Esophagus squamous epithelium (tissue), 5 donors: ENCODE measurements at regions not wholly inside any gene's neighbourhood (a gene's known extent, or its start where the extent isn't known, plus 50 kb on each side); places are given as distances from the start of the nearest gene placed in this dataset.

Experiments
- DNase-seq: peaks from one replicate; lab custom pipeline; 2025; lab: John Stamatoyannopoulos, UW
- H3K27ac ChIP-seq, 4 donors: fragments of 200-600 bp; sonication (generic); one replicate each; pipeline ENCODE4 v1.5.1; 2016 to 2019; ENCODE audit warnings: mild to moderate bottlenecking in 1 of 4
- H3K27me3 ChIP-seq, 4 donors: fragments of 200-600 bp; sonication (generic); 1 replicate in 3 of 4; 2 replicates in 1 of 4; pipeline versions ENCODE4 v1.5.1 to v1.6.0; 2017 to 2021; ENCODE audit warnings: antibody characterized with exemption in 1 of 4
- H3K36me3 ChIP-seq, 3 donors: fragments of 200-600 bp; sonication (generic); one replicate each; pipeline ENCODE4 v1.5.1; 2016 to 2019
- H3K4me1 ChIP-seq, 3 donors: fragments of 200-600 bp; sonication (generic); one replicate each; pipeline ENCODE4 v1.5.1; 2017 to 2019
- H3K4me3 ChIP-seq, 4 donors: fragments of 200-600 bp; sonication (generic); 1 replicate in 3 of 4; 2 replicates in 1 of 4; pipeline ENCODE4 v1.5.1; 2016 to 2019; ENCODE audit warnings: mild to moderate bottlenecking in 2 of 4, moderate library complexity in 1 of 4
- H3K9me3 ChIP-seq, 3 donors: fragments of 200-600 bp; sonication (generic); one replicate each; pipeline ENCODE4 v1.5.1; 2016 to 2019
- POLR2A ChIP-seq, 4 donors: fragments of 450-650 bp; IDR thresholded peaks; one replicate each; pipeline ENCODE4 v1.6.1; 2017; ENCODE audit warnings: antibody characterized with exemption in 4 of 4, mild to moderate bottlenecking in 4 of 4, moderate library complexity in 3 of 4
- WGBS, 2 donors: methylation state at CpG; one replicate each; pipeline ENCODE4 v1.1.5; 2018; 5-methylcytosine and 5-hydroxymethylcytosine counted together
- intact Hi-C: fragments of 100-400 bp; cut with DNase I; formaldehyde crosslinking; loops from one replicate; pipeline ENCODE4 v1.15.0; 2022
- TF ChIP-seq, protein P1 (sequence below), 6 experiments: fragments of 450-650 bp in 4 of 6; fragments of 200-600 bp in 2 of 6; sonication (generic) in 2 of 6; IDR thresholded peaks; one replicate each; pipeline ENCODE4 v1.5.1; 2016 to 2019; ENCODE audit warnings: antibody characterized with exemption in 6 of 6, mild to moderate bottlenecking in 4 of 6, moderate library complexity in 4 of 6
- donor health status: DM: yes; HTN: yes; CAD: no.

DNA sequence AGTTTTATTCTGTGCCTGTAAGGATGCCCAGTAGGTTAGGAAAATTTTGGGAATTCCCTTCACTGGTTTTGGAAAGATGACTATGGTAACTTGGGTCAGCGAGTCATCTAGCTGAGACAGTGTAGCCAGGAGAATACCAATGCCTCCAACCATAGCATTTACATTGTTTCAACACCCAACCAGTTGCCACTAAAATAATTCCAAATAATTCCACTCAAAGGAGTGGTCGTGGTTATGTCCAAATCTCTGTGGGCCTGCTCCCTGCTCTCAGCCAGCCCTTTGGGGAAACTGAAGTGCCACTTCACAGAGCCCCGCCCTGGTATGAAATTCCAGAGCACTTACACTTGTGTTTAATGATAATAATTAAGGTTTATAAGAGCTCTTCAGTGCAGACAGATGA is 310.5 kb downstream of the PLK2 start:
- Histone ChIP-seq H3K27me3 (no peaks in the 10 kb centered on the region), H3K36me3 (no peaks in the 10 kb centered on the region), H3K4me1 (peaks cover 0 to 7% (median 0%) of the 10 kb centered on the region in 3 donors), H3K27ac (no peak overlapping the region), H3K9me3 (no peaks in the 10 kb centered on the region), H3K4me3 (no peak overlapping the region)
- TF ChIP-seq, protein P1, sequence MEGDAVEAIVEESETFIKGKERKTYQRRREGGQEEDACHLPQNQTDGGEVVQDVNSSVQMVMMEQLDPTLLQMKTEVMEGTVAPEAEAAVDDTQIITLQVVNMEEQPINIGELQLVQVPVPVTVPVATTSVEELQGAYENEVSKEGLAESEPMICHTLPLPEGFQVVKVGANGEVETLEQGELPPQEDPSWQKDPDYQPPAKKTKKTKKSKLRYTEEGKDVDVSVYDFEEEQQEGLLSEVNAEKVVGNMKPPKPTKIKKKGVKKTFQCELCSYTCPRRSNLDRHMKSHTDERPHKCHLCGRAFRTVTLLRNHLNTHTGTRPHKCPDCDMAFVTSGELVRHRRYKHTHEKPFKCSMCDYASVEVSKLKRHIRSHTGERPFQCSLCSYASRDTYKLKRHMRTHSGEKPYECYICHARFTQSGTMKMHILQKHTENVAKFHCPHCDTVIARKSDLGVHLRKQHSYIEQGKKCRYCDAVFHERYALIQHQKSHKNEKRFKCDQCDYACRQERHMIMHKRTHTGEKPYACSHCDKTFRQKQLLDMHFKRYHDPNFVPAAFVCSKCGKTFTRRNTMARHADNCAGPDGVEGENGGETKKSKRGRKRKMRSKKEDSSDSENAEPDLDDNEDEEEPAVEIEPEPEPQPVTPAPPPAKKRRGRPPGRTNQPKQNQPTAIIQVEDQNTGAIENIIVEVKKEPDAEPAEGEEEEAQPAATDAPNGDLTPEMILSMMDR (IDR thresholded peaks at IDR 0.05), result no peak
- TF ChIP-seq POLR2A (IDR thresholded peaks at IDR 0.05), result no peak
- intact Hi-C loops, result no loop called here
- no peak for DNase-seq
- WGBS, 2 donors, result 42 to 44% methylated on average over 3 of the region's 3 CpGs

DNA sequence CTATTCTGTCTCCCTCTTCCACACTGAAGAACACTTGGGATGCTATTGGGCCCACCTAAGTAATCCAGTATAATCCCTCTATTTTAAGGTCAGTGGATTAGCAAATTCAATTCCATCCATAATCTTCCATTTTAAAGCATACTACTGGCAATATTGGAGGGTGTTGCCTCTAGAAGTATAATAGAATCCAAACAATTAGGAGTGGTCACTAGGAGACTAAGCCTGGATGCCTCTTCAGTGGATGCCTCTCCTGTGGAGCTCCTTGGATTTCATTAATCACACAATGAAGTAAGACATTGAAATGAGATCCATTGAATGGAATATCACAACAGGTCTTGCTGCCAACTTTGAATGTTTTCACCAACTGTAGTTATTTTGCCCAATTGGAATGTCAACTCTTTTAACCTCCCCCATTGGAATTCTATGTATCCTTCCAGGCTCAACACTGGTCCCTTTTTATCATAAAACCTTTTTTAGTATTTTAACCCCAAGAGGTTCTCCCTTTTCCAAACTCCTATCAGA is 311.6 kb downstream of the PLK2 start:
- no peak for DNase-seq
- no peaks in the 10 kb centered on the region for H3K9me3 ChIP-seq
- TF ChIP-seq POLR2A (IDR thresholded peaks at IDR 0.05), result no peak
- TF ChIP-seq, protein P1 (IDR thresholded peaks at IDR 0.05), result no peak
- H3K27me3 ChIP-seq, result no peaks in the 10 kb centered on the region
- H3K4me3 ChIP-seq, result no peak overlapping the region
- intact Hi-C loops, result no loop called here
- no peak overlapping the region for H3K27ac ChIP-seq
- no peaks in the 10 kb centered on the region for H3K36me3 ChIP-seq
- peaks cover 0 to 7% (median 0%) of the 10 kb centered on the region in 3 donors for H3K4me1 ChIP-seq

DNA sequence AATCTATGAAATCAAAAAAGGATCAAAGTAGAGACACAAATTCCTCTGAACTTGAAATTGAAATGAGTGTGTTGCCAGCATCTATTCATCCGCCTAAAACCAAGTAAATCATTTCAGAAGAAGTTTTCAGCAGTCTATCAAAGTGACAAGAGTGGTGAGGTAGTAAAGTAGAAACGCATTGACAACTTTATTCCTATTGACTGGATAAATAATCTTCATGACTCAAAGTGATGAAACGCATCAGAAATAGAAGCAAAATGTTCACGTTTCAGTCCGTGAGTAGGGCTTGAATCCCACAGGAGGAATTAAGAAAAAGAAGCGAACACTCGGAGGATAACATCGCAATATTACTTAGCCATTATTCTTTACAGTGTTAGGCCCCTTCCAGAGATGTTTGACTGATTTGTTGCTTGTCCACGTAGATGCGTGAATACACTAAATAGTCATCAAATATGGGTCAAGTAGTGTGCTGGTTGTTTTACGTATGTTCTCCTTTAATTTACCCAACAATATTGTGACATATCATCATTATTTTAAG is 314.4 kb downstream of the PLK2 start:
- no peak for DNase-seq
- H3K4me1 ChIP-seq, result peaks cover 0 to 7% (median 0%) of the 10 kb centered on the region in 3 donors
- no peaks in the 10 kb centered on the region for H3K27me3 ChIP-seq
- WGBS, 2 donors, result 91 to 96% methylated on average over 11 of the region's 11 CpGs
- no peak overlapping the region for H3K27ac ChIP-seq
- TF ChIP-seq, protein P1 (IDR thresholded peaks at IDR 0.05), result no peak
- no peak for TF ChIP-seq POLR2A (IDR thresholded peaks at IDR 0.05)
- H3K4me3 ChIP-seq, result no peak overlapping the region
- no peaks in the 10 kb centered on the region for H3K9me3 ChIP-seq
- intact Hi-C loops, result no loop called here
- no peaks in the 10 kb centered on the region for H3K36me3 ChIP-seq

DNA sequence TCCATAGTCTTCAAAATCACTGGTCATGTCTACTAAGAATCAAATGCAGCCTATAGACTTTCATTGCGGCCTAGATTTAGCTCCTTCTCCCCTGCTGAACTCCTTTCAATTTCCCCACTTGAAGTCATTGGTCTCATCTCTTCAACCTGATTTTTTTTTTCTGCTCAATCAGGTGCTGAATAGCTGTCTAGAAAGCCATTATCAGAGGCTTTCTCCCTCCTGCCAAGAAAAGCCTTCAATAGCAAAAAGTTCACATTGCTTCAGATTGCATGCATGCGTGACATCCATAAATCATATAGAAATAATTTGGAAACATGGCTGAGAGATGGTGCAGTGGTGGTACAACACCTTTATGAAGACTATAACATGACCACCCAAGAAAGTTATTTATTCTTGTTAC is 316.2 kb downstream of the PLK2 start:
- no peak for DNase-seq
- intact Hi-C loops, result no loop called here
- WGBS, 2 donors, result 90 to 92% methylated on average over 2 of the region's 2 CpGs

DNA sequence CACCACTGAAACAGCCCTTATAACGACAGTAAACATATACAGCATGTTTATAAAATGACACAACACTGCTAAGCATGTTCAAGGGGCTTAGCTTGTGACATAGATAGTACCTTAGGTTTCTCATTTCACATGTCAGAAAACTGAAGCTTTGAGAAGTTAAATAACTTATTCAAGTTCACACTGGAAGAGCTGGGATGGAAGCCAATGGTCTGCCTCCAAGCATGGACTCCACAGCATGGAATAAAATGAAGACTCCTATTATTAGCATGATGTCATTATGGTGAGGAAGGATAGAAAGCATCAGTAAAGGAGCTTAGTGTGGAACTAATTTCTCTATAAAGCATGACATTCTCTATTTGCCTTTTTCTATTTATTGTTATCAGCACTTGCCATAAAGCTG is 316.7 kb downstream of the PLK2 start:
- H3K9me3 ChIP-seq, result no peaks in the 10 kb centered on the region
- DNase-seq, result no peak
- no peak overlapping the region for H3K27ac ChIP-seq
- H3K4me3 ChIP-seq, result no peak overlapping the region
- intact Hi-C loops, result no loop called here
- H3K4me1 ChIP-seq, result no peaks in the 10 kb centered on the region
- TF ChIP-seq, protein P1 (IDR thresholded peaks at IDR 0.05), result no peak
- no peak for TF ChIP-seq POLR2A (IDR thresholded peaks at IDR 0.05)
- no peaks in the 10 kb centered on the region for H3K27me3 ChIP-seq
- H3K36me3 ChIP-seq, result no peaks in the 10 kb centered on the region
- WGBS, 2 donors, result 43 to 45% methylated on average over 1 of the region's 1 CpG

More for the DNA sequence above, 316.2 kb downstream of the PLK2 start:
- Histone ChIP-seq H3K27me3 (no peaks in the 10 kb centered on the region), H3K27ac (no peak overlapping the region), H3K9me3 (no peaks in the 10 kb centered on the region), H3K36me3 (no peaks in the 10 kb centered on the region), H3K4me1 (no peaks in the 10 kb centered on the region), H3K4me3 (no peak overlapping the region)
- TF ChIP-seq, protein P1 (IDR thresholded peaks at IDR 0.05), result no peak
